GM18511 (cell line): ENCODE measurements at regions not wholly inside any gene's neighbourhood (a gene's known extent, or its start where the extent isn't known, plus 50 kb on each side); places are given as distances from the start of the nearest gene placed in this dataset.

Experiments used
- ATAC-seq: cut with Tn5 transposase; IDR thresholded peaks from one replicate; pipeline ENCODE4 v1.9.1; 2021; ENCODE audit warnings: mild to moderate bottlenecking, moderate library complexity; ENCODE audit not compliant: unreplicated experiment

DNA sequence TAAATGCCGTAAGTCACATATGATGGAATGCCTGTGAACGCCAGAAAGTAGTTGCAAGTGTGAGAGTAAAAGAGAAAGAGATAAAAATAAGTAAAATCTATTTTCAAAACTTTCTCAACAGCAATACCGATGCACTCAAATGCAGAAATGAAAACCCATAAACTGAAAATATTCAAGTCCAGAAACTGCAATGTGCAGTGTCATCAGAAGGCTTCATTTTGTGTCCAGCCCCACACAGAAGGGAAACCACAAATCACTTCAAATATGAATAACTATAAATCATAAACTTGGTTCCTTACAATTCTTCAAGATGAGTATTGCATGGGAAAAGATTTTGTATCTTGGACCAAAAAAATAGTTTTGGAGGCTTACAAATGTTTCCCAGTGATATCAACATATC is 375.2 kb upstream of the ANO5 start:
- no peak for ATAC-seq

DNA sequence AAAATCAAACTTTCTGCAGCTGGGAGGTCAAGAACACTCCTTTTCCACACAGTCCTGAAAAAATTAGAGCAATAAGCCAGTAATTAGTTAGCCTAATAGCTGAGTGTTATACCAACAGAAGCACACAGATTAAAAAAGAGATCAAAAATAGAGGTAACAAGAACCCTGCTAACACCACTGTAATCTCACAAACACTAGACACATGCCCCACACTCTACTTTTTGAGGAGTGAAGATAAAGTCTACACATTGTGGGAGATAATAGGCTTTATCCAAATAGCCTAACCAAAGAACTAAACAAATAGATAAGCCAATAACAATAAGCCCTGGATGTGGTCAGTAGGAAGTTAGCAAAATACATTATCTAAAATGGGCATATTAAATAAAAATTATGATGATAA is 372.7 kb upstream of the ANO5 start:
- no peak for ATAC-seq

DNA sequence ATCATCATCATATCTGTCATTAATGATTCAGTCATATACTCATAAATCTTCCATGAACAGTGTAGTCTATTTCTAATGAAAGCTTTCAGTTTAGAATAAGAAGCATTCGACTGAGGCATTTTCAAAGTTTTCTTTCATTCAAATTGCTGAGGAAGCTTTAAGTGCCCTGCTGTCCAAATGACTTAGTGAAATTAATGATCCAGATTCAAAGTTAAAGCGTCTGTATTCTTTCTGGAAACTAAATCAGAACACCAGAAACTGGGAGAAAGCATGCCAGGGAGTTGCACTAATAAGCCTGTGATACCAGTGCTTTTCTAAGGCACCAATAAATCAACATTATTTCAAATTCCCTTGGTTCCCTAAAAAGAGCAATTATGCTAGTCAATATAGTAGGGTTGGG is 367.8 kb upstream of the ANO5 start:
- no peak for ATAC-seq

DNA sequence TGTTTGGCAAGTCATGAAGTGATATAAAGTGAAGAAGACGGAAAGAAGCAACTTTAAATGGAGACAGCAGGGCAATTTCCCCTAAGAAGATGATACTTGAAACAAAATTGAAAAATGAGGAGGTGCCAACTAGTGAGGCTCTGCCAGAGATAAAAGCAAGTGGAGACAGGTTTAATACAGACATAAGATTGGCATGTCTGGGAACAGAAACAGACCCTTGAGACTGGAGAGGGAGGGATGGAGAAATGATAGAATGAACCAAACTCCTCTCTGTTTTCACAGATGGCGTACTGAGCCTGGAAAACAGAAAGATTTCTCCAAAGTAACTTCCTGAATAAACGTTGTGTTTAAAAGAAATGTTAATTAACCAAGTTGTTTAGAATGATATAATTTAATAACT is 354.5 kb upstream of the ANO5 start:
- ATAC-seq: no peak

DNA sequence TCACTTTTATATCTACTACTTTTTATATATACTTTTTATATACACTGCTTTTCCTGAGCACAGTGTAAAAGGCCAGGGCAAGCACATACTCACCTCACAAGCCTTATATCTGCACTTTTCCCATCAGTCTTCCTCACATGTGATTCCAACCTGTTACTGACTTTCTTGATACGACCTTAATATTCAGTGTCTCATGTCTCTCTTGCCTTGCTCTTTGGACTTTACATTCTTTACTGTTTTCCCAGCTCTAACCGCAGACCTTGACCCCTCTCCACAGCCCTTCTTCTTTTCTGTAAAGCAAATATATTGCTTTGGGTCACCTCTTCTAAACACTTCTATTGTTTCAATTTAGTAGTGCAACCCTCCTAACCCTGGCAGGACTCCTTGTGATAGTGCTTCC is 353.1 kb upstream of the ANO5 start:
- ATAC-seq: no peak

DNA sequence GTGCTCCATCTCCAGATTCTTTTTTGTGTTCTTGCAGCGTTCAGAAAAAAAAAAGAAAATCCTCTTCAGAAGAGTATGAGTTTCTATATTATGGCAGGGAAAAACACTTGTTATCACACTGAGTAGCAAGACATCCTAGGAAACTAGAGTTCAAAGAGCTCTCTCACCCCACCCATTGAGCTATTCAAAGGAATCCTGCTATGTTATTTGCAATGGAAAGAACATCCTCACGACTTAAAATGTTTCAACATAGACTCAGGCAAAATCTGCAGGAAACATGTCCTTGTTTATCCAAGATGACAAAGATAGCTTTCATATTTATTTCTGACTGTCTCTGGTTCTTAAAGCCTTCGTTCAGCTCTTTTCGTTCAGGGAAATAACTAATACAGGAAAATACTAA is 331.6 kb upstream of the ANO5 start:
- no peak for ATAC-seq

DNA sequence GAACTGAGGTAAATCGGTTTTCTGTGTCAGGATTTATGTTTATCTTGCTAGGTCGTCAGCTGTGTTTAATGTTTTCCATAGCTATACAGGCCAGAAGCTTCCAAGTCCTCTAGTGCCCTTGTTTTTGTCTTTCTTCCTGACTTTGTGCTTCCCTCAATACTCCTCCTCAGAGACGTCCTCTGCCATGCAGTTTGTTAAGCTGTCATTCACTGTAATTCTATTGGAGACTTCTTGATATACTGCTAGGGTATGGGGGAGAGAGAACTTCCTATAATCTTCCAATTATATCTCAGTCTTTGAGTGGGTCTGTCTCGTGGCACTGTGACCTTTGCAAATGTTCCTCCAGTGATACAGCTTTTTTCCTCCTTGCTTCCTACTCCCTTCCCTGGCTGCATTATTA is 327.3 kb upstream of the ANO5 start:
- ATAC-seq: no peak

DNA sequence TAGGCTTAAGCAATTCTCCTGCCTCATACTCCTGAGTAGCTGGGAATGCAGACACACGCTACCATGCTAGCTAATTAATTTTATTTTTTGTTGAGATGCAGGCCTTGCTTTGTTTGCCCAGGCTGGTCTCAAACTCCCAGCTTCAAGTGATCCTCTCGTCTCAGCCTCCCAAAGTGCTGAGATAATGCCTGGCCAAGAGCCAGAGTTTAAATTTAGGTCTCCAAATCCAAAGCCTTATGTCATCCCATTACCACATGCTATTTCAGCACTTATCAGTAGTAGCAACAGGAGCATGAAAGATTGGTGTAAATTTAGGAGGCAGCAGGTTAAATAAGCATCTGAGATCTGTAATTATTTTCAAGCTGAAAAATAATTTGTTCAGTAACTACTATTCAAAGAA is 326.1 kb upstream of the ANO5 start:
- ATAC-seq: no peak

DNA sequence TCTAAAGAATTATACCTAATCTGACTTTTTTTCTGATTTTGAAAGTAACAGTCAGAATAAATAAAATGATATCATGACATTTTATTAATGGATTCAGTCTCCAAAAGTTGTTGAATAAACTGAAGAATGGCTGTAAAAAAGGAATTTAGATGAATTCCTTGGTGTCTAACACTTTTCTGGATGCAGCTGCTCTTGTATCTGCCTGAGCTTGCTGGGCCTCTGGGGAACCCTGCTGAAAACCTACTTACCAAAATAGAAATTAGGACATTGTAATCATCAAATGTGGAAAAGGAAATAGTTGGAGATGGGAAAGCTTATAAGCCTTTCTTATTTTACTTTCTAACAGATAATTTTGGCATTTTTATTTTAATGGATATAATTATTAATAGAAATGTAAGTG is 315.7 kb upstream of the ANO5 start:
- ATAC-seq: no peak

DNA sequence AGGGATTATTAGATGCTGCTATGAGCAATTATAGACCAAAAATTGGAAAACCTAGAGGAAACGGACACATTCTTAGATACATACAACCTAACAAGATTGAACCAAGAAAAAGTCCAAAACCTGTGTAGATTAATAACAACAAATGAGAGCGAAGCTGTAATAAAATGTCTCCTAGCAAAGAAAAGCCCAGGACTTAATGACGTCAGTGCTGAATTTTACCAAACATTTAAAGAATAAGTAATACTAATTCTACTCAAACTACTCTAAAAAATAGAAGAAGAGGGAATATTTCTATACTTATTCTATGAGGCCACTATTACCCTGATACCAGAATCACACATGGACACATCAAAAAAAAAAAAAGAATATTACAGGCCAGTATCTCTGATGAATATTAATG is 309.5 kb upstream of the ANO5 start:
- no peak for ATAC-seq

DNA sequence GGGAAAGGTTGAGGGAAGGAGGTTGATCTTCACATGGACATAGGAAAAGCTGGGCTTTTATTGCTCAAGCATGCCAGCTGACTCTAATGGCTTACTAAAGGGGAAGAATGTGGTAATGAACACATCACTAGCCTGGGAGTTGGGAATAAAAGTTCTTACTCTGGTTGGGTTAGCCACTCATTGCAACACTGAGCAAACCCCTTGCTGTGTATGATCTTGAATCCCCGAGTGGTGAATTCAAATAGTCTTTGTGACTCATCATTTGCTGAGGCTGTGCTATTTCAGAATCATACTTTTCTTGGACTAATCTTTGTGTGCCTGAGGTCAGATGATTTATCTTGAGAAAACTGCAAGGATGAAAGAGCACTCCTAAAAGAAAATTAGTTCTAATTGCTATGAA is 304.1 kb upstream of the ANO5 start:
- ATAC-seq: no peak

DNA sequence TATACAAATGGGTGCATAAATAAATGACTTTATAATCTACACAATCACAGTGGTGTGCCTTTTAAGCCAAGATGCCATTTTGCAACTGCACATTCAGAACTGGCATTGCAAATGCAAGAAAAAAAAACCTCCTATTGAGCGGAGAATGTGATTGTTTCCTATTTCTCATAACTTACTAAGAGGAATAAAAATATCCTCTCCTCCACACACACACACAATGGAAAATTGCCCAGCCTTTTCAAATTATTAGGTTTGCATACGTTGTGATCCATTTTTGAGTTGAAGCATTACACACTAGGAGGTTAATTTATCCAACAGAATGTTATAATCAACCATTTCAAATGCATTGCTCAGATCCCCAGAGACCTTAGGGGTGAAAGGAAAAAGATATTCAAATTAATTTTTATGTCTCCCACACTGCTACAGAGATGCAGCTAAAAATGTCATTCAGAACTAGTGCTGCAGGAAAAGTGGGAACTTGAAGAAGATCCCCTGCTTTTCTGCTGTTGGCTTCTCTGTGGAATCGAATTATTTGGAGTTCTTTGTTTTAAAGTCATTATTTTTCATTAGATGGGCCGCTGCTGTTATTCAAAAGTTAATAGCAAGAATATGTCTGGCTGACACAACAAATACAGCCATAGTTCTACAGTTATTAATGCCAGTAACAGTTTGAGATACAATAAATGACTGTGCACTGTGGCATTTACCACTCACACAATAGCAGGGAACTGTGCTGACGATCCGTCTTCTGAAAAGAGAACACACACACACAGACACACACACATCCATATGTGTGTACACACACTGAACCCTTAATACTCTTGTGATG is 299.9 kb upstream of the ANO5 start:
- no peak for ATAC-seq

DNA sequence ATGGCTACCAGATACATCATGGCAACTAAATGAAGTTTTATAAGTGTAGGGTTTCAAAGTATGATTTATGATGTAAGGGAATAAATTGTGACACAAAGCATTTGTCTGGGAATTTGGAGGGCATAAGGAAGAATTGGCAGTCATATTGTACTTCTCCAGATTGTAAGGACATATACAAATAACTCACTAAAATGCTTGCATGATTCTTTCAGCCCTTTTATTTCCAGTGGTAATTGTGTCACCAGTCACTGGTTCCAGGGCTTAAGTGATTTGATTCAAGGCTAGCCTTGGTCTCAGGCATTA is 299.4 kb upstream of the ANO5 start:
- no peak for ATAC-seq

DNA sequence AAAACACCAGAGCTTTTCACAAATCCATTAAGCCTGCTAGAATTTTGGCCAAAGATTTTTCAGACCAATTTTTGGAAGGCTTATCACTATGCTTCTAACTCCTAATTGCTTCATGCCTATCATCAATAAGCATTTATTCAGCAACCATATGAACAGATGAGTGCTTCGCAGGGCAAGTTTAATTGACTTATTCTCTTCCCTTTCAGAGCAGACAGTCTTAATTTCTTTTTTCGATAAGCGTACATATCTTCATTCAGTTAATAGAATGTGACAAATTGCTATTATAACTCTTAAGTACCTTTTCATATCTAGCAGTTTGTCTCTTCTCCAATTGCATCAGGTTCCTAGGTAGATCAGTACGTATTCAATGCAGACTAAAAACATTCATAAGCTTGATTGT is 298.4 kb upstream of the ANO5 start:
- no peak for ATAC-seq

DNA sequence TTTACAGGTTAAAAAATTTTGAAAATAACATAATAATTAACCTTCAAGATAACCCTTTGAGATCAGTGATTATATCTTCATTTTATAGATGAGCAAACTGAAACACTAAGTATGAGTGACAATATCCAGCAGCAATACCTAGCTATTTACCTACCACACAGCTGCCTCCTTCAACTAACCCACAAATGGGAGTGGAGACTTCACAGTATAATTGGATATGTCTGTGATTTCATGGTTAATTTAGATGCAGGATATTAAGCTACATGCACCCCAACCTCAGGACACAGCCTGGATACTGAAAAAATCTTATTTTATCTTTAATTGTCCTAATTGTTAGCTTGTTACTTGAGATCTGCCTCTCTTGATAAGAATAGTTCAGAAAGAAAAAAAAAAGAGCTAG is 297.2 kb upstream of the ANO5 start:
- ATAC-seq: no peak

DNA sequence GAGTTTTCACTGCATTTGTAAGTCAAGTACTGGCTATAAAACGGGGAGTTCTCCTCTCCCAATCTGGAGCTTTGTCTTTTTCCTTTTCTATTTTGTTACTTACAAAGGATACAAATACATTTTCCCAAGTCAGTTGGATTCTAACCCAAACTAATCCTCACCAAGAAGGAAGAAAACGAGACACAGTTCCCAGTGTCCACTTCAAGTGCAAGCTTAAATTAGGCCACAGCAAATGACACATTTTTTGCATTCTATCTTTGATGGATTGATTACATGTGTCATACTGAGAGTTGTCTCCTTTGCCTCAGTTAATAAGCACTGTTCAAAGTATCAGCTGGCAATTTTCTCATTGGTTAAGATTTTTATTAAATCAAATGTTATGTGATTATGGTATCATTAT is 296.7 kb upstream of the ANO5 start:
- no peak for ATAC-seq

DNA sequence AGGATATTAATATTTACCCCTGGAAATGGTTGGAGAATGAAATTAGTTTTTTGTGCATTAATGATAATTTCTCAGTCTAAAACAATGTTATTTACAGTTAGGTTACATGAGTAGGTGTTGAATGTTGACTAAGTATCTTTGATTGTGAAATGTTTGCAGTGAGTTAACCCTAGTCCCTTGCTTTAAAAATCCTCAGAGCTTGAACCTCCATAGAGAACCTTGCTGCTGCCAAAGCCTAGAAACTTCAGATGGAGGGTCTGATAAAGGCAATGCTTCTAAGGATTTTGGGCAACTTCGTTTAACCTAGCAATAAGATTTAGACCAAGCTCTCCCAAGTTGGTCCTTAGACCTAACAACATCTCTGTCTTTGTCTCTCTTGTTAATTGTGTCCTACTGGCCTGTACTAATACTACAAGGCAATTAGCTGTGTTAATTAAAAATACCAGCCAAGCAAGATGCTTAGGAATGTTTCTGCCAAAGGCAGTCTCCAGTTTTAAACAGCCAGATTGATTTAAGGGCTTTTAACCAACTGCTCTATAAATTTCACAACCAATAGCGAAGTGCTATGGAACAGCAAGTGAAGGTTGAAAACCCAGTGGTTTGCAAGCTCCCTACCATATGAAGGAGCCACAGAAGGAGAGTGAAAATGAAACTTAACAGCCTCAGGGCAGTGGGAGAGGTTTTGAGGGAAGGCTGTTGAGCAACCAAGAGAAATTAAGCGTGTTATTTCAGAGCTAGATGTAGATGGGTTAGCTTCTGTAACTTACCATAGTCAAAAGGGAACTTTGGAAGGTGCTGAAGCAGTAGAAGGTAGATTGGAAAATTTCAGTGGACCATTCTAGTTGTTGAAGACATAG is 295.9 kb upstream of the ANO5 start:
- no peak for ATAC-seq

DNA sequence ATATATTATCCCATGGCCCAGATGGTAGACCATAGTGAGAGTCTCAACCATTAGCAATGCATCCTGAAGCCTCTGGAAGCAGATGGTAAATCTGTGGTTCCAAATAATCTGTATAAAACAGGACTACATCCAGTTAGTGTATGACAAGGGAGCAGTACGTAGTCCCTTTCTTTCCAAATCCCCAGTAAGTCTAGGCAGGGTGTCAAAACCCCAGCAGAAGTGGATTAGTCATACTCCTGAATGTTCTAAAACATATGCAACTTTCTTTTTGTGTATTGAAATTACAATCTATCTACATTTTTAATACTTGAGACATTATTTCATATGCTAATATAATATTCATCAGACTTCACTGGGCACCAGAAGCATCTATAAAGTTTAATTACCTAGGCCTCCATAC is 295.1 kb upstream of the ANO5 start:
- no peak for ATAC-seq

DNA sequence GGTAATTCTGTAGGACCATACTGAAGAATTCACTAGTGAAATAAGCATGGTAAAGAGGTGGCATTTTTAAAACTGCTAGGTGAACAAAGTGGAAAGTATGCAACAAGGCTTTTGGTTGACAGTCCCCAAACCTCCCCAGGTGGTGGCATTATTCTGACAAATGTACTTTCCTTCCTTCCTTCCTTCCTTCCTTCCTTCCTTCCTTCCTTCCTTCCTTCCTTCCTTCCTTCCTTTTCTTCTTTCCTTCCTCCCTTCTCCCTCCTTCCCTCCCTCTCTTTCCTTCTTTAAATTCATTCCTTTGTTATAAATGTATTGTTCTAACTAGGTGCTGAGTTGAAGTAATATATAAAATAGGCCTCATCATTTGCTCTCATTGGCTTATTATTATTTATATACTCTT is 284.7 kb upstream of the ANO5 start:
- no peak for ATAC-seq

DNA sequence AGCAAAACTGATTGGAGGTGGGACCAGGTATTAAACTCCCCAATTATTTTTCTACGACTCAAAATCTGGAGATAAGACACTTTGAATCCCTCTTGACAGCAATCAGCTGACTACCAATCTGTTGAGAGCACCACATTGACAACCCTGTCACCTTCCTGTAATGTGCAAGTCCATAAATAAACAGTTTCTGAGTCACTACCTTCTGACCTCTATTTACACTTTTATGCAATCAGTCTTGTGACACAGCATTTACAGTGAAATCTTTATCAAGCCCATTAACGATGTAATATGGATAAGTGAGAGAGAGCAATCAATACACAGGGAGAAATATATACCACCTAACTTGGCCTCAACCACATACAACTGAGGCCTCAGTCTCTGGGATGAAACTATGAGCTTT is 283.7 kb upstream of the ANO5 start:
- no peak for ATAC-seq

DNA sequence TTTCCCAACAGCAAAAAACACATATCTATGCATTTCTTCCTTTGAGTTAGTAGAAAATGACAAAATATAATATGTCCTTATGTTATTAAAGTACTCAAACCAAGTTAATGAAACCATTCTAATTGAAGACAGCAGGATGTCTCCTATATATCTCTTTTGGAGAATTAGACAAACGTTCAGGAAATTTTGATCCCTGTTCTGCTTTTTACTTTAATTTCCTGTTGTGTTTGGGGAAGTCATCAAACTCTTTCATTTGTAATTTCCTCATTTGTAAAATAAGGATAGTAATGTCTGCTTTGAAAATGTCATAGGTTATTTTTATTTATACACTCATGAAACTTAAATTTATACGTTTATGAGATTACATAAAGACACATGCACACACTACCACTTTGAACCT is 281.8 kb upstream of the ANO5 start:
- ATAC-seq: no peak

DNA sequence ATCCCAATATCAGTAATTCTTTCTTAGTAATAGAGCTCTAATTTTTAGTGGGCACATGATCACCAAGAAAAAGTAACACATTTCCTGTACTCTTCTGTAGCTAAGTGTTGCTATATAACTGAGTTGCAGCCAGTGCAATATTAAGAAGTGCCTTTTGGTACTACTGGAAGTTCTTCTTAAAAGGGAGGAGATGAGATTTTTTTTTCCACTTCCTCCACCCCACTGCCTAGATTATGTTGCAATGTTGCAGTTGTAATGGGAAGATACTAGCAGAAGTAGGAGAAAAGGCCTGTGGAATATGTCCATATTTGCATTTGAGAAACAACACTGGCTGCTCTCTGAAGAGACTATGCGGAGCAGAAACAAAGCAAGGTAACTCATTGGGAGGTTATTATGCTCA is 280.6 kb upstream of the ANO5 start:
- ATAC-seq: no peak

DNA sequence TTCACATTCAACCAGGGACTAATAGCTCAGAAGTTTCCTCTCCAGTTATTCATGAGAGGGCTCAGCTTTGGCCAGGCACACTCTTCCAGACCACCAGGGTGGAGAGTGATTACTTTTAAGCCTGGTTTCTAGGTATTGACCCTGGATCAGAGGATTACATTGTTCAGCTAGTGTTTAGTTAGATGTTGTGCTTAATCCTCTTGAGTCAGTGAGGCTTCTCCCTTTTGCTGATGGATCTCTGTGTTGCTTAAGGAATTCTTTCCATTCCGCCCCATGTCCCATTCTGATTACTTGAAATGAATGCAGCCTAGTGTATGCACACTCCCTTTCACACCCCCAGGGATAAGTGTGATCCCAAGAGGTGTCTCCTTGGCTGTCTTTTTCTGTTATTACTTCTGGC is 271.7 kb upstream of the ANO5 start:
- ATAC-seq: no peak
